ENCODE measurements at regions not wholly inside any gene's neighbourhood (a gene's known extent, or its start where the extent isn't known, plus 50 kb on each side); places are given as distances from the start of the nearest gene placed in this dataset.

GRCh38 chr10:33817605-33818004, 483.1 kb upstream of the NRP1 start:
- DNase-seq (ENCODE audit: low read depth, low spot score), result no peak

- DNase-seq (ENCODE audit: low read depth, low spot score), result no peak
Observed at GRCh38 chr10:33815776-33816175, 481.3 kb upstream of the NRP1 start.

GRCh38 chr10:33813871-33814270, 479.4 kb upstream of the NRP1 start:
- no peak for DNase-seq (ENCODE audit: low read depth, low spot score)

- no peak for DNase-seq (ENCODE audit: low read depth, low spot score)
Observed at GRCh38 chr10:33813415-33813814, 478.9 kb upstream of the NRP1 start.

- DNase-seq (ENCODE audit: low read depth, low spot score), result no peak
Observed at GRCh38 chr10:33812586-33812985, 478.1 kb upstream of the NRP1 start.

GRCh38 chr10:33810986-33811385, 476.5 kb upstream of the NRP1 start:
- DNase-seq (ENCODE audit: low read depth, low spot score), result no peak

GRCh38 chr10:33809732-33810131, 475.3 kb upstream of the NRP1 start:
- DNase-seq (ENCODE audit: low read depth, low spot score), result no peak

- no peak for DNase-seq (ENCODE audit: low read depth, low spot score)
Observed at GRCh38 chr10:33808475-33808874, 474.0 kb upstream of the NRP1 start.

- DNase-seq (ENCODE audit: low read depth, low spot score), result no peak
Observed at GRCh38 chr10:33807531-33808359, 473.3 kb upstream of the NRP1 start.

- no peak for DNase-seq (ENCODE audit: low read depth, low spot score)
Observed at GRCh38 chr10:33805831-33806230, 471.4 kb upstream of the NRP1 start.

- no peak for DNase-seq (ENCODE audit: low read depth, low spot score)
Observed at GRCh38 chr10:33804584-33804983, 470.1 kb upstream of the NRP1 start.

GRCh38 chr10:33803248-33803647, 468.8 kb upstream of the NRP1 start:
- DNase-seq (ENCODE audit: low read depth, low spot score), result no peak

GRCh38 chr10:33802566-33802965, 468.1 kb upstream of the NRP1 start:
- DNase-seq (ENCODE audit: low read depth, low spot score), result no peak

- DNase-seq (ENCODE audit: low read depth, low spot score), result no peak
Observed at GRCh38 chr10:33801705-33802104, 467.2 kb upstream of the NRP1 start.

- no peak for DNase-seq (ENCODE audit: low read depth, low spot score)
Observed at GRCh38 chr10:33800986-33801385, 466.5 kb upstream of the NRP1 start.

GRCh38 chr10:33800545-33800944, 466.1 kb upstream of the NRP1 start:
- no peak for DNase-seq (ENCODE audit: low read depth, low spot score)

- DNase-seq (ENCODE audit: low read depth, low spot score), result no peak
Observed at GRCh38 chr10:33799944-33800323, 465.5 kb upstream of the NRP1 start.

GRCh38 chr10:33799281-33799943, 464.9 kb upstream of the NRP1 start:
- DNase-seq (ENCODE audit: low read depth, low spot score), result no peak

- no peak for DNase-seq (ENCODE audit: low read depth, low spot score)
Observed at GRCh38 chr10:33798754-33799153, 464.3 kb upstream of the NRP1 start.

GRCh38 chr10:33796680-33797079, 462.2 kb upstream of the NRP1 start:
- no peak for DNase-seq (ENCODE audit: low read depth, low spot score)

GRCh38 chr10:33795529-33795928, 461.1 kb upstream of the NRP1 start:
- no peak for DNase-seq (ENCODE audit: low read depth, low spot score)

- DNase-seq (ENCODE audit: low read depth, low spot score), result no peak
Observed at GRCh38 chr10:33794460-33794859, 460.0 kb upstream of the NRP1 start.

- no peak for DNase-seq (ENCODE audit: low read depth, low spot score)
Observed at GRCh38 chr10:33793793-33794192, 459.3 kb upstream of the NRP1 start.
